ENCODE measurements at regions not wholly inside any gene's neighbourhood (a gene's known extent, or its start where the extent isn't known, plus 50 kb on each side); places are given as distances from the start of the nearest gene placed in this dataset.

- Histone ChIP-seq H2AFZ (ENCODE audit: low read length) (no peak overlapping the region), H3K9me3 (ENCODE audit: low read depth, low read length) (no peaks in the 10 kb centered on the region), H3K4me2 (ENCODE audit: insufficient read depth, low read length) (no peak overlapping the region), H3K4me3 (ENCODE audit: insufficient read depth, low read length) (no peak overlapping the region), H3K27ac (ENCODE audit: low read depth, low read length) (peak overlapping the region; percentile 90), H3K79me2 (ENCODE audit: insufficient read depth, low read length) (no peaks in the 10 kb centered on the region), H4K20me1 (ENCODE audit: insufficient read depth, low read length) (no peaks in the 10 kb centered on the region), H3K27me3 (ENCODE audit: insufficient read depth, low read length) (no peaks in the 10 kb centered on the region), H3K36me3 (ENCODE audit: insufficient read depth, low read length) (no peaks in the 10 kb centered on the region), H3K4me1 (ENCODE audit: insufficient read depth, low read length) (peaks cover 45% of the 10 kb centered on the region)
- no peak for DNase-seq (ENCODE audit: insufficient read length, low spot score, missing footprints)
- no peak for TF ChIP-seq CTCF (IDR thresholded peaks at IDR 0.05; ENCODE audit: extremely low read depth, low read depth, low read length)
Measured at GRCh38 chr2:43076676-43077075, 149.7 kb downstream of the ZFP36L2 start.

GRCh38 chr2:43075811-43076585, 150.4 kb downstream of the ZFP36L2 start:
- no peaks in the 10 kb centered on the region for H3K79me2 ChIP-seq (ENCODE audit: insufficient read depth, low read length)
- H3K4me3 ChIP-seq (ENCODE audit: insufficient read depth, low read length) = no peak overlapping the region
- DNase-seq (ENCODE audit: insufficient read length, low spot score, missing footprints) = peak; percentile 93
- peaks cover 49% of the 10 kb centered on the region for H3K4me1 ChIP-seq (ENCODE audit: insufficient read depth, low read length)
- no peaks in the 10 kb centered on the region for H3K36me3 ChIP-seq (ENCODE audit: insufficient read depth, low read length)
- H4K20me1 ChIP-seq (ENCODE audit: insufficient read depth, low read length) = no peaks in the 10 kb centered on the region
- no peaks in the 10 kb centered on the region for H3K27me3 ChIP-seq (ENCODE audit: insufficient read depth, low read length)
- H3K27ac ChIP-seq (ENCODE audit: low read depth, low read length) = peak overlapping the region; percentile 90
- H3K4me2 ChIP-seq (ENCODE audit: insufficient read depth, low read length) = peak overlapping the region; percentile 16
- H2AFZ ChIP-seq (ENCODE audit: low read length) = no peak overlapping the region
- TF ChIP-seq CTCF (IDR thresholded peaks at IDR 0.05; ENCODE audit: extremely low read depth, low read depth, low read length) = no peak
- no peaks in the 10 kb centered on the region for H3K9me3 ChIP-seq (ENCODE audit: low read depth, low read length)

- peaks cover 49% of the 10 kb centered on the region for H3K4me1 ChIP-seq (ENCODE audit: insufficient read depth, low read length)
Measured at GRCh38 chr2:43075054-43075593, 151.3 kb downstream of the ZFP36L2 start.

More at GRCh38 chr2:43075054-43075593, 151.3 kb downstream of the ZFP36L2 start:
- Histone ChIP-seq H3K79me2 (ENCODE audit: insufficient read depth, low read length) (no peaks in the 10 kb centered on the region), H3K4me3 (ENCODE audit: insufficient read depth, low read length) (no peak overlapping the region), H3K36me3 (ENCODE audit: insufficient read depth, low read length) (no peaks in the 10 kb centered on the region), H2AFZ (ENCODE audit: low read length) (peak overlapping the region; percentile 60), H3K9me3 (ENCODE audit: low read depth, low read length) (no peaks in the 10 kb centered on the region), H3K4me2 (ENCODE audit: insufficient read depth, low read length) (peak overlapping the region; percentile 35), H3K27me3 (ENCODE audit: insufficient read depth, low read length) (no peaks in the 10 kb centered on the region), H4K20me1 (ENCODE audit: insufficient read depth, low read length) (no peaks in the 10 kb centered on the region), H3K27ac (ENCODE audit: low read depth, low read length) (peak overlapping the region; percentile 90)
- peak; percentile 98 for DNase-seq (ENCODE audit: insufficient read length, low spot score, missing footprints)
- TF ChIP-seq CTCF (IDR thresholded peaks at IDR 0.05; ENCODE audit: extremely low read depth, low read depth, low read length) = peak; percentile 21

All from osteoblast (primary cell).